NCI-H1048 (cell line): ENCODE measurements at regions not wholly inside any gene's neighbourhood (a gene's known extent, or its start where the extent isn't known, plus 50 kb on each side); places are given as distances from the start of the nearest gene placed in this dataset.

ENCODE experiments used
- DNase-seq: peaks from one replicate; lab custom pipeline; 2025; lab: John Stamatoyannopoulos, UW

DNA sequence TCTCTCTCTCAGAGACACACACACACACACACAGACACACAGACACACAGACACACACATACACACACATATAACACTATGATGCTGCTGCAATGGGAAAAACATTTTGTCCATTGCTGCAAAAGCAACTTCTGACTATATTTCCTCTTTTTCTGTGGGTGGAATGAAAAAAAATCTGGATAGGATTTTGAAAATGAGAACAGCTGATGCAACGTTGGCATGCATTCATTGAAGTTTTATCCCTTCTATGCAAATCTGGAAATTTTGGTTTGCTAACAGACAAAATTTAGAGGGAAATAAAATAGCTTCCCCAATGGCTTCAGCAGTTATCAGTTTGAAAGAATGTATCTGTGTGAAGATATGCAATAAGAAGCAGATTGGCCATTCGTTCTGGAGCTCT lies 763.4 kb upstream of the GRM7 start:
- no peak for DNase-seq

DNA sequence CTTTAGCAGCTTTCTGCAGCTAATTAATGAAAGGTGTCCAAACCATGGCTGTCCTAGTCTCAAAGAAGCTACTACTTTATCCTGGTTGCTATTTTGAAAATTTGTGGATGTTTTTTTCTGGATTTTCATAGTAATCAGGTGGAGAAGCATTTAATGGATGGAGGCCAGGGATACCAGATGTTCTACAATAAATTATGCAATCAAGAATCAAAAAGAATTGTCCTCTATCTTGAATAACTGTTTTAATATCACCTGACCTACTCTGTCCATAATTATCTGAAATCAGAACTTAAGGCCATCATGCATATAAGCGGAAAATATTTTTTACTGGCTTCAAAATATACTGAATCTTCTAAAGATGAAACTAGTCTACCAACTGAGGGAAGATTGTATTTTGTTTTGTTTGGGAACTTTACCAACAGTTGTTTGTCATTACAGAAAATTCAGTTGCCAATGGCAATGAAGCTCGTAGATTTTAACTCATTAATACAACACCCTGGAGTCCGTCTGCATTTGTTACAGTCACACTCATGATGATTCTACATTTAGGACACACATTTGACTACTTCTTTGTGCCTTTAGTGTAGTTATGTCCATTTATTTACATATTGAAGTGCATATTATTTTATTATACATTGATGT lies 762.3 kb upstream of the GRM7 start:
- DNase-seq: no peak

DNA sequence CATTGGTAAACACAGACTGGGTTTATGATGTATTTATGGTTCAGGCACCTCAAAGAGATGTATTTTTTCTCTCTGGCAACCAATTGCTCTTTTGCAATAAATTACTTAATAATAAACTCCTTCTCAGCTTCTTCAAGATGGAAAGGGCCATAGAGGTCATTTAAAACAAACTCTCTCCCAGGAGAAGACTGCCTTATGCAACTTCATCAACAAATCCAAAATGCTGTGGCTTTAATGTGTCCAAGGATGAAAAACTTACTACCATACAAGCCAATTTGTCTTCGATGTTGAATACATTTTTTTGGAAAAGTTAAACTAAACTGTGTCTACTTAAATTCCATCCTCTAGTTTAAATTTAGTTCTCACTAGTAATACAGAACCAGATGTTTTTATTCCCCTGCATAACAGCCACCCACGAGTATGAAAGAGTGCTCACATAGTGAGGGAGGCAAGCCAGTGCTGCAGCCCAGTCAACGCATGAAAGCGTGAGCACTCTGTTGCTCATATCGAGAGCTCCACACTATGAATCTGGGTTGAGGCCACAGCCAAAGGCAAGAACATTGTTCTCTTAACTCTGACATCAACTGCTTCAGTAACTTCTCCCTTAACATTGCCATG lies 761.3 kb upstream of the GRM7 start:
- DNase-seq: no peak

DNA sequence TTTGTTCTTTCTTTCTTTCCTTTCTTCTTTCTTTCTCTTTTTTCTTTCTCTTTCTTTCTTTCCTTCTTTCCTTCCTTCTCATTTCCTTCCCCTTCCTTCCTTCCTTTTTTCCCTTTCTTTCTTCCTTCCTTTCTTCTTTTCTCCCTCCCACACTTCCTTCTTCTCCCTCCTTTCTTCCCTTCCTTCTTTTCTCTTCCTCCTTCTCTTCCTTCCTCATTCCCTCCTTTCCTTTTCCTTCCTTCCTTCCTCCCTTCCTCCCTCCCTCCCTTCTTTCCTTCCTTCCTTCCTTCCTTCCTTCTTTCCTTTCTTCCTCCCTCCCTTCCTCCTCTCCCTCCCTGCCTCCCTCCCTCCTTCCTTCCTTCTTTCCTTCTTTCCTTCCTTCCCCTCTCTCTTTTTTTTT lies 755.7 kb upstream of the GRM7 start:
- no peak for DNase-seq

DNA sequence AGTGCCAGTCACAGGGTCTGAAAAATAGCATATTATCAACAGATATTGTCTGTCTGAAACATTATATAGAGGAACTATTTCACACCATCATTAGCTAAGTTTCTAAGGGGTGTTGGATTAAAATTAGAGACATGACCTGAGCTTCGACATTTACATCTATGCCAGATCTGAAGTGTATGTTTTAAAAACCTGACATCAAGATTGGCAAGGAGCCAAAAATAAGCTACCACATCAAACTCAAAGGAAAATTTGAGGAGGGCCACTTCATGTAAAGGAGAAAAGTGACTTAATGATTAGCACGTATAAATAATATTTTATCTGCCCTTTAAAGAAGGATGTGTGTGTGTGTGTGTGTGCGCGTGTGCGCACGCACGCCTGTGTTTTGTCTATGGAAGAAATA lies 752.0 kb upstream of the GRM7 start:
- DNase-seq: no peak

DNA sequence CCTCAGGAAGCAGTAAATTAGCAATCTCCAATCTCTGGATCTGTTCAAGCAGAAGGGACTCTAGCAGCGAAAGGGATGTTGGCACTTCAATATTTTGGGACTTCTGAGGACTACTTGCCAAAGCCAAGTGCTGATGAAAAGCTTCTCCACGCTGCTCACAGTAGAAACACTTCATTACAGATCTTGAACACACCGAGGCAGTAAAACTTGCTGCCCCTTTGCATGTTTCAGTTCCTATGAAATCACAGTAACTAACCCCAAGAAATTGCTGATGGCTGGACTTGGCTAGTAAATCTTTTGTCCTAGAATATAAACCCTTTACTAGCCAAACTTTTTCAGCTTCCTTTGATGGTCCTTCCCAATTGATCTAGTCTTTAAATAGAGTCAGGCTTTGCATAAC lies 750.5 kb upstream of the GRM7 start:
- DNase-seq: no peak

DNA sequence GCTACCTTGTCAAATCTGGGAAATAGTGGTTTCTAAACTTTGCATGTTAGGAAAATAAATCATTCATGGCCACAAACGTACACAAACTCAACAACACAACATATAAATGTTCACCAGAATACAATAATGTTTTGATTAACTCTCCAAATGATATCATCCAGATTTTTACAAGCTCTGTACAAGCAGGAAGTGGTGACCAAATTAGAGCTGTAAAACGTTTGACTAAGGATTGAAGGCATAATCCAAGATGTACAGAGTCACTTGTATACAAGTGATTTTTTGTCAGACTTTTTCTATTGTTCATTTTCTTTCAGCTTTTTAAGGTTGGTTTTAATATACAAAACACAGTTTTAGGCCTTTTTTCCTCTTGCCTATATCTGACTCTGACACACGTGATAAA lies 748.4 kb upstream of the GRM7 start:
- DNase-seq: no peak

DNA sequence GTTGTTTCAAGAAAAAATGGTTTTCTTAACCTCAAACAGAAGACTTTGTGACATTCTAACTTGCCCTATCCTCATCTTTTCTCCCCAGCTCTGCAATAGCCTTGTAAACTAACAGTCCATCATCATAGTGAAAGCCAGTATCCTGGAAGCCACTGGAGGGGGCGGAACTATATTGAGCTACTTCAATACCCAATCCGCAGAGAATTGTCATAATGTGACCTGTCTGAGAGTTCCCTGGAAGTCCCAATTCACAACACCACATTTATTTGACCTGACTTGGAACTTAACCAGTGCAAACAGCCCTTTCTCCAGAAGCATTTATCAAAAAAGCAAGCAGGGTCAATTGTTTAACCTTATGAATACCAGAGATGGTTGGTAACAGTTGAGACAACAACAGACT lies 747.6 kb upstream of the GRM7 start:
- no peak for DNase-seq

DNA sequence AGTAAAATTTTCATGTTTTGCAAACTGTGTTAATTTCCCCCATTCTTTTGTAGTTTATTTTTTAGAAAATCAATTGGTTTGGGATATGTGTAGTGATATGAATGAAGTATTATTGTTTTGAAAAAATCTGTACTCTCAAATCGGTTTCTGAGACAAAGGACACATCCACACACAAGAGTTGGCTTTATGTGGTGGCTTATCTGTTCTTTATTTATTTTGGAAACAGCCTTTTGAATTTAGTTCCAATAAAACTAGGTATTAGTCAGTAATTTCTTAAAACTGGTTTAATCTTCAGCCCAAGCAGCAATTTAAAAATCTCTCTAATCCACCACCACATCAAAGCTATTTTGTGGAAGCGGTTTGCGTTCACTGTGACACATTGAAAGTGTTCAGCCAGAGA lies 741.5 kb upstream of the GRM7 start:
- DNase-seq: no peak

DNA sequence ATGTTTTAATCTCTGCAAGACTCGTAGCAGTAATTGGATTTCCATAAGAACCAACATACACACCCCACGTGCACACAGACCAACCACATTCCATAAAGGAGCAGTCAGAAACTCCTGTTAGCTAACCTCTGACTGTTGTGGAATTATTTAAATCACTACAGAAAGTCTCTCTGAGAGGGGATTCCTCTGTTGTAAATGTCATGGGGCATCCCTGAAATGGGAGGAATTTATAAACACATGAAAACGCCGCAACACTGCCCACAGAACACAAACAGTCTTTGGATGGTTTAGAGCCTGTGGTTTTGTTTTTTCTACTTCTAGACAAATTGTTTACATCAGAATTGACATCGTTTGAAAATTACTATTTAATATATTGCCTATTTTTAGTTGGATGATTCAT lies 740.1 kb upstream of the GRM7 start:
- no peak for DNase-seq

DNA sequence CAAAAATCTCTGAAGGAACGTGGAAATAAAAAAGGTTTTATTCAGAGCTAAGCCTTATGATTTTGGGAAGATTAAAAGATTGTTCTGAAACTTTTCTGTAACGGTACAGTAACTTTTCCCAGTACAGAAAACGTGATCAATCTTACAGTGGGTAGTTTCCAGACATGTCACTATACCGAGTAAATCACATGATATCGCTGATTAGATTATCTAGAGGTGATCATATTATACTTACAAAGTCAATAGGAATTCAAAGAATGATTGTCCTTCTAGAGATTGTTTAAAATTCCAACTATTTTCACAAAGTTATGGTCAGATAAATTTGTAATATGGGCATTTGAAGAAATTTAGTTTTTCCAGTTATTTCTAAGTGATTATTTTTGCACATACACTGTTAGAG lies 736.0 kb upstream of the GRM7 start:
- no peak for DNase-seq

DNA sequence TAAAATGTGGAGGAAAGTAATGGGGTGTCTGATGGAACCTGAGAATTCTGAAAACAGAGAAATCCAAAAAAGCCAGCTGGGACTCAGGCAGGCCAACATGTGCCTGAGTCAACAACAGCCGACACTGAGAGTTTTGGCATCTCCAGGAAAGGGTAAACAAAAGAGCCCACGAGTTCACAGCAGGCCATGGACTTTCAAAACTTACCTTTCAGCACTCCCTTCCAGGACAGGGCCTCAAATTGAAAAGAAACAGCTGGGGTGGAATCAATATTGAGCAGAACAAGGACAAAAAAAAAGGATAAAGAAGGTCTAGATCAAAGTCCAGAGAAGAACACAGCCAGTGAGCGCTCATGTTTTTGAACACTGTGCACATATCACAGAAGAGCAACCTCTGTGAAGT lies 735.4 kb upstream of the GRM7 start:
- DNase-seq: no peak

DNA sequence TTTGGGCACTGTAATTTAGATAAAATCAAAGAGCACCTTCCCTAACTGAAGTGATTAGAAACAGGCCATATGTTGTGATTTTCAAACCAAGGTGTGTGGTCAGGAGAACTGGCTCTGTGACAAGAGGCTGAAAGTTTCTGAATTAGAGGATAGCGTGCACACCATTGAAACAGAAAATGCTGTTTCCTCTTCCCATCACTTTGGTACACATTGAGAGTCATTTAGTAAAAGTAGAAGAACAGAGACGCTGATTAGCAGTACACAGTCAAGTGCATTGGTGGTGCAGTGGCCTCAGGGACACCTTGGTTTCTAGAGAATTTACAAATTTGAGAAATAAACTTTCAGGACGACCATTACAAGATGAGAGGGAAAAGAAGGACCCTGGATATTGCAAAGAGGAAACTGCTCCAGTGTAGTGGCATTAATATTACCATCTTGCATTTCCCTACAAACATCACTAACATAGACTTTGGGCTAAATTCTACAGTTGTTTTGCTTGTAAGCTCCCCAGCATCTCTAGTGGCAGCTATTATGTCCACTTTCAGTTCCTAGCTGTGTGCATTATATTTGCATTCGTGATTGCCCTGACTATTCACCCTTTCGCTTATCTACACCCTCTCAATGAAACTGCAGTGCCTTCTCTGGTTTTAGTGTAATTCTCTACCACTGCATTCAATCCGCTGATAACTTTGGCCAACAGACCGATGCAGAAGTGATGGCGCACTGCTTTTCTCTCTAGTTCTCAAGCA lies 728.1 kb upstream of the GRM7 start:
- no peak for DNase-seq

DNA sequence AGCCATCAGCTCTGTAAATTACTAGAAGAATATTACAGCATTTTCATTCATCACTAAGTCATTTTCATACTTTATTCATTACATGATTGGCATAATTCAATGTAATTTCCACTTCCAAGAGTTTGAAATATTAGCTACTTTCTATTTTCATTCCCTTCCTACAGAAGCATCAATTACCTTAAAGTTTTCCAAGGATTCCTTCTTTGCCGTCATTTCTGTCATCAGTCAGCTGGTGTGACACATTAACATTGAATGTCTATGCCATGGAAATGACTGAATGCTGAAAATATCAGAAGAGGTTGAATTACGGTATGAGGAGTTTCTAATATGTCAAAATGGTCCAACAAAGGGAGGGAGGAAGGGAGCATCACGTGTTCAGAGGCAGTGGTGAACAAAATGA lies 718.2 kb upstream of the GRM7 start:
- no peak for DNase-seq

DNA sequence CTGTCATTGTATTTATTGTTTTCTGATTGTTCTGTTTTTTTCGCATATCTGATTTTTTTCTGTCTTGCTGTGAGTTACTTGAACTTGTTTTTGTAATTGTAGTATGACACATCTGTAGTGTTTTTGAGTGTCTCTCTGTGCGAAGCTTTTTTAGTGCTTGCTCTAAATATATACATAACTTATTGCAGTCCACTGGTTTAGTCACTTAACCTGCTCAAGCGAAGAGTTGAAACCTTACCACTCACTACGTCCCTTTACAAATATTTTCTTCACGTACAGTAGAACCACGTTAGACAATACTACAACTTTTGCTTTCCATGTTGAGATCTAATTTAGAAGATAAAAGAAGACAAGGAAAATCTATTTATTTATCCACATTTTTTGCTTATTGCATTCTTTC lies 713.0 kb upstream of the GRM7 start:
- no peak for DNase-seq

DNA sequence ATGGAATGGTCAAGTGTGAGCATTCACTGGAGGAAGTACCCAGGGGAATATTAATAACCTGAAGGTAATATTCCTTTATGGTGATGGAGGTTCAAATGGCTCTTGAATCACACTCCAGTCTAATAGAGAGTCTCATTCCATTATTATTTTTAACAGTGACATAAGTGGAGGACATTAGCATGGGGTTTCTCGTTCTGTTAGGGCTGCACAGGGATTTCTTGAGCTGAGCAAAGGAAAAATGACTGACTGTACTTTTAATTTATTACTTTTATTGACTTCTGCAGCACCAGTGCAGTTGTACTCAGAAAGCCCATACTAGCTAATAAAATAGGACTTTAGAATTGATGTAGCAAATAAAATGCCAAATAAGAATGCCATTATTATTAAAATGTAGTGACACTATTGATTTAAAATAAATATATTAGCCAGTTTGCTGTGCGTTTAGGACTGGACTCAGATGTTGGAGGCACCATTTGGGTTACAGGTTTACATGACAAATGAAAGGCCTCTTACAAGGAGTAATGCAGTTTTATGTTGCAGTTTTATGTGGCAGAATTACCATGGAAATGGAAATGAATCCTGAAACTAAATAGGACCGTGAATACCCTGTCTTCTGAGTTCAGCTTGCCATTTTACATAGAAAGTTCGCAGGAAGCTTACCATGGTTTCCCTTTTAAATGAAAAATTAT lies 705.1 kb upstream of the GRM7 start:
- no peak for DNase-seq

DNA sequence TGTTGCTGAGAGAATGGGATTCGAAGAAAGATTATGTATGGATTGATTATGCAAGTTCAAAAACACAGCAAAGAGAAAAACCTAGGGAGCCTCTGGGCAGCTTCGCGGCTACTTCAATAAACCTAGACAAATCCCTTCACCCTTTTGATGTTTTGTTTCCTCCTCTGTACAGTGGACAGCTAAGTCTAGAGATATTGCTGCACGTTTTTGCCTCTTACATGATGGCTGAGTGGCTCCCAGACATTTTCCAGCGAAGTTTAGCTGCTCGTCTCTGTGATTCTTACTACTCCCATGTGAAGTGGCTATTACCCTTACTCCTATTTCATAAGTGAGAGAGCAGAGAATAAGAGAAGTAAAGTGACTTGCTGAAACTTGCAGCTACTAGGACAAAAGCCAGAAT lies 695.0 kb upstream of the GRM7 start:
- no peak for DNase-seq

DNA sequence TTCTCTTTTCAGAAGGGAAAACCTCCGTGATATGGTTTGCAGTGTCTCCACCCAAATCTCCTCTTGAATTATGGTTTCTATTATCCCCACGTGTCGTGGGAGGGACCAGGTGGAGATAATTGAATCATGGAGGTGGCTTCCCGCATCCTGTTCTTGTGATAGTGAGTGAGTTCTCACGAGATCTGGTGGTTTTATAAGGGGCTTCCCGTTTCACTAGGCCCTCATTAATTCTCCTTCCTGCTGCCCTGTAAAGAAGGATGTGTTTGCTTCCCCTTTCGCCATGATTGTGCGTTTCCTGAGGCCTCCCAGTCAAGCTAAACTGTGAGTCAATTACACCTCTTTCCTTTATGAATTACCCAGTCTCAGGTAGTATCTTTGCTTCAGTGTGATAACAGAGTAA lies 692.7 kb upstream of the GRM7 start:
- no peak for DNase-seq

DNA sequence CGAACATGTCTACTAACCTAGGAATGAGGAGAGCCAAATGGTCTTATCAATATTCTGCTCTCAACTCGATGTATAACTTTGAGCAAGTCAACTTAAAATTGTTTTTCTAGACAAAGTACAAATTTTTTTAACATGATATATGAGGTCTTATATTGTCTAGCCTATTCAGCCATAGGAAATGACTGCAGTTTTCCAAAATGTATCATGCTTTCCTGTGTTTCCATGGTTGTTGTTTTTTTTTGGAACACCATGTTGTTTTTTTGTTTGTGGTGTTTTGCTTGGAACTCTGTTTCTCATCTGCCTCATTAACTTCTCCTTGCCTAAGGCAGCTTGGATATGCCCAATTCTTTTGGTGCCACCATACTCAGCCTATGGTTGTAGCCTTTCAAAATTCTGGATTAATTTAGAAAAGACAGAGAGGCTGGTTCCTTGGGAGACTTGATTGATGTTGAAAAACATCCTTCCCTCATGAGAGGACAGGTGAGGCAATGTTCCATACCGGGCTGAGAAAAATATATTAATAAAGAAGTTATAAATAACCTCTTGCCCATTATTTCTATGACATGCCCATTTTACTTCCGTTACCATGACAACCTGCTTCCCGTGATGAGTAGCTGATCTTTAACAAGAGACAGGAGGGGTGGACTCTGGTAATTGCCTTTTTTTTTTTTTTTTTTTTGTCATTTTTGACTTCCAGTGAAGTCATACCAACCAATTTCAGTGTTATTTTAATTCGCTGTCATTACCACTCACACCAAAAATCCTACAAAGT lies 687.9 kb upstream of the GRM7 start:
- no peak for DNase-seq

DNA sequence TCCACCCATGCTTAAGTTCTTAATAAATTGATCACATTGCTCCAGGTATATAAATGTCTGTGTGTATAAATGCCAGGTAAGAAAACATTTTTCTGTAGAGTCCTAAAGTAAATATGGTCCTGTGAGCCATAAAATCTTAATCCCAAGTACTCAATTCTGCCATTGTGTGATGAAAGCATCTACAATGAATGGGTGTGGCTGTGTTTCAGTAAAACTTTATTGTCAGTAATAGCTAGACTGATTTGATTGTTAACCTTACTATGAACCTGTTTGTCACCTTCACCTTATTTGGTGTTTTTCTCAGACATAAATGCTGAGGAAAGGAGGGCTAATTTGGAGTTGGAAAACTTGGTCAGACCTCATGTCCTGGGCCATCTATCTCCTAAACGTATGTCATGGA lies 683.5 kb upstream of the GRM7 start:
- no peak for DNase-seq

DNA sequence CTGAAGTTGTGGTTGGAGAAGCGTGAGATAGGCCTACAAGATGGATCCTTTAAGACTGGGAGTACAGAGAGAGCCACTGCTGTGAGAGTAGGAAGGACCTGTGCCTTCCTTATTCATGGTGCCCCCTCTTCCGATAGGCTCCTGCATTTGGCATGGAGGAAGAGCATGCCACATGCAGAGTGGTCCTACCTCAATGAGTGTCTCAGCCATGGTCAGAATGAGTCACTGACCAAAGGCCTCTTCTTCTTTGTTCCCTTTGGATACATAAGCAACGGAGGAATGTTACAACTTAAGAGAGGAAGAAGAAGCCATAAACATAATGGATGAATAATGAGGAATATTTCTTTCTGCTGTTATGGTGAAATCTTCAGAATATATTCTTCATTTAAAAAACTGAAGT lies 681.2 kb upstream of the GRM7 start:
- DNase-seq: no peak

DNA sequence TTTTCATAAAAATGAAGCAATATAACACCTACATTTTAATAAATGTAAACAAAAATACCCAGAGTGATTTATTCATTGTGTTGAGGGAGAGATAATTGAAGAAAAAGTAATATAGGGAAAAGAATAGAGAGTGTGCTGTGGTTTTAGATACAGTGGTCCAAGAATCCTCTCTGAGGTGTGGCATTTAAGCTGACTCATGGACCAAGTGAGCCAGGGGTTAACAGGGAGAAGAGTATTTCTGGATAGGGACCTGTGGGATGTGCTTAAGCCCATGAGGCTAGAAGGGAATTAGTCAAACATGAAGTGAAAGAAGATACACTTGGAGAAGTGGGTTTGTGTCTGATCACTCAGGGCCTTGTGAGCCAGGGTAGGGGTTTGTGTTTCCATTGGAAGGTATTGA lies 680.7 kb upstream of the GRM7 start:
- no peak for DNase-seq
